ENCODE measurements at regions not wholly inside any gene's neighbourhood (a gene's known extent, or its start where the extent isn't known, plus 50 kb on each side); places are given as distances from the start of the nearest gene placed in this dataset.

DNA sequence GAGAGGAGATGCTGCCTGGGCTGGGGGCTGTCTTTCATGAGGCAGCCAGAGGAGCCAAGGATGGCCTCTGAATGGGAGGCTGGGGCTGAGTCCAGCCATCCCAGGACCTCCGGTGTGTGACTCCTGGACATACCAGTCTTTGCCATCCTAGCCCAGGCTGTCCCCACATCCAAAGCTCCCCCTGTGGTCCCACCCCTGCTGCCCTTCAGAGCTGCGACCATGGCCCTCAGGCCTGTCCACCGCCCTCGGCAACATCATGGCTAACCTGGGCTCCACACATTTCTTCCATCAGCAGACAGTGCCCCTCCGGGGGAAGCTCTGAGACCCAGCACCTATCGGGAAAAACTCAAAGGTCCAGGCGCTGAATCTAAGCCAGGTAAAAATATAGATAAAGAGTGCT is 324.4 kb downstream of the MN1 start:
- no peak for DNase-seq
- in situ Hi-C loops (cut with MboI; ENCODE audit: low pct_unique_long_range_greater_than_20kb, low sequenced_read_pairs), result no loop called here

DNA sequence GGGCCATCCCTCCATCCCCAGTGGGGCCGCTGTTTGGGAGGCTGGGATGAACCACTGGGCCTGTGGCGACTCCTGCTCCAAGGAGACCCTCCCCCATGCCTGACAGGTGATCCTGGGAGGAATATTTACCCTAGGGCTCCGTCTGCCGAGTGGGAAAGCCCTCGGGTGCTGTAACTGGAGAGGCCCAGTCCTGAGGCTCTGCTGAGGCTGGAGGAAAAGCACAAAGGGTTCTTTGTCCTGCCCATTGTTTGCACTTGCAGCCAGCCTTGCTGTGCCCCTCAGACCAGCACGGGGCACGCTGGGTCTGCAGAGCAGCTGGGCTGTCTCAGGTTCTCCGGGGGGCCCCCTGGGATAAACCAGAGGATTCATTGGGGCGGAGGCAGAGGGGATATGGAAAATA is 321.1 kb downstream of the MN1 start:
- in situ Hi-C loops (cut with MboI; ENCODE audit: low pct_unique_long_range_greater_than_20kb, low sequenced_read_pairs), result no loop called here
- no peak for DNase-seq

DNA sequence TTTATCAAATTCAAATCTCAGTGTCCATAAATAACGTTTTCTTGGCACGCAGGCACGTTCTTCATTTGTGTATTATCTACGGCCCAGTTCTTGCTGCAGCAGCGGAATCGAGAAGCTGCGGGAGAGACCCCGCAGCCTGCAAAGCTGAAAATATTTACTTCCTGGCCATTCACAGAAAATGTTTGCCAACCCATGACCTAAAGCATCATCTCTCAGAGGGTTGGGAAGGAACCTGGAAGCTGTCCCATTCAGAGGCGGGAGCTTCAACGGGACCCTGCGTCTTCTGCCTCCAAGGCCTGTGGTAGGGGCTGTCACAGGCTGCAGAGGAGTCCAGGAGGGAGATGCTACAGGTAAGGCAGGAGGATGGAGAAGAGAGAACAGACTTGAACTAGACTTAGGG is 319.2 kb downstream of the MN1 start:
- in situ Hi-C loops (cut with MboI; ENCODE audit: low pct_unique_long_range_greater_than_20kb, low sequenced_read_pairs), result no loop called here
- DNase-seq, result no peak

DNA sequence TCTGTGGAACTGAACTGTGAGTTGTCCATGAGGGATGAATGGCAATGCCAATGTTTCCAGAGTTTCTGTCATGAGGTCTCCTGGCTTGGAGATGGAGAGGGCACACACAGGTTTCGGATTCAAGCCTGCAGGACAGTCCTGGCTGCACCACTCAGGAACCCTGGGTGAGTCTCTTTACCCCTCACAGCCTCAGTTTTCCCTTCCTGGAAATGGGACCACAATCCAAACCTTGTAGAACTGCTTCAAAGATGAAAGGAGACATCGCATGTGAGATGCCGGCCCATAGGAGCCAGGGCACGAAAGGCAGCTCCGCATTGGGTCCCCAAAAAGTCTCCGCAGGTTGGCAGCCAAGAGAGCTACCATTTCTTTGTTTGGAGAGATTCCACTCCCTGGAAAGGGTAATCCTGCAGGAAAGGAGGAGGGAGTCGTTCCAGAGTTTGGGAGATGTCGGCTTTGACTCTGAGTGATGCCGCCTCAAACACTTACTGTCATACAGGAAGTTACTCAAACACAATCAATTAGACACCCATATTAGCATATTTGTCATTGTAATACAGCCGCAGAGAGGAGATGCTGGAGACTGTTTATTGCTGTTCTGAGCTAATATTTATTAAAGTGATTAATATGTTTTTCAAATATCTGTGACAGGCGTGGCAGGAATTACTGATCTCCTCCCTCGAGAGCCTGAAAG is 318.3 kb downstream of the MN1 start:
- in situ Hi-C loops (cut with MboI; ENCODE audit: low pct_unique_long_range_greater_than_20kb, low sequenced_read_pairs), result no loop called here

DNA sequence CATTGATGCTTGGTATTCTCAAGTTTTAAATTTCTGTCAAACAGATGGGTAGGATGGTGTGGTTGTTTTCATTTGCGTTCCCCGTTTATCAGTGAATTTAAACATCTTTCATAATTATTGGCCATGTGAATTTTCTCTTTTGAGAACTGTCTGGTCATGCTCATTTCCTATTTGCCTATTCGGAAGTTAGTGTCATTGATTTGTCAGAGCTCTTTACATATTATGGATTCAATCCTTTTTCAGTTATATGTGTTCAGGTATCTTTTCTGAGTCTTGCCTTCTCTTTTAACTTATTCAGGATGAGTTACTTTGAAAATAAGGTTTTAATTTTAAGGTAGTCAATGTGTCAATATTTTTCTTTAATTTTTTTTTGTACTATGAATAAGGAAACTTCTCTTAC is 315.7 kb downstream of the MN1 start:
- in situ Hi-C loops (cut with MboI; ENCODE audit: low pct_unique_long_range_greater_than_20kb, low sequenced_read_pairs), result no loop called here
- no peak for DNase-seq

More for the DNA sequence above, 318.3 kb downstream of the MN1 start:
- DNase-seq, result no peak

DNA sequence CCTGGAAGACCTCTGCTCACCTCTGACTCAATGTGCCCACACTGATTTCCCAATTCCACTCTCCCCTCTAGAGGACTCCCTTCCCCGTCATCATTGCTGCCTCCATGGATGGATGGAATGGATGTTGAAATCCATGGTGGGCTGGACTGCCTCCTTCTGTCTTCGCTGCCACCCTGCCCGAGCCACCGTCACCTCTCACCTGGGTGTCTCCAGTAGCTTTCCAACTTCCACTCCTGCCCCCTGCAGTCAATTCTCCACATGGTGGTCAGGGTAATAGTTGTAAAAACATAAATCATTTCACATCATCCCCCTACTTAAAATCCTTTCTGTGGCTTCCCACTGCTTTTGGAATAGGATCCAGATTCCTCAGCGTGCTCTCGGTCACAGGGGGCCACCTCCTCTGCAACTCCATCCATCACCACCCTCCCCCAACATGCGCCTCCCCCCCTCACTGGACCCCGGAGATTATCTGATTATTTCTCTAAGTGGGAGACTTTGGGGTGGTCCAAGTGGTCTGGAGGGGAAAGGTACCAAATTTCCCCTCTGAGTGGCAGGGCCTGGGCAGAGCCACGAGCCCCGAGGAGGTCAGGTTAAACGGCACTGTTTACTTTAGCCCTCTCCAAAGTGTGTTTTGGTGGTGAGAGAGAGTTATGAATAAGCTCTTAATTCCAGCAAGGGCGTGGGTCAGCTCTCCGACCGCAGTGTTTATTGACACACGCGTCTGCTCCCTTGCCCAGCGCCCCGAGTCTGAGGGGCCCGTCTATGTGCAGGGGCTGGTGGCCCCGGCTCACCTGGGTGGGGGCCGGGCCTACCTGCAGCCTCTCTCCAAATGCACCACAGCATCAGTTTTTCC is 313.7 kb downstream of the MN1 start:
- DNase-seq, result no peak
- in situ Hi-C loops (cut with MboI; ENCODE audit: low pct_unique_long_range_greater_than_20kb, low sequenced_read_pairs), result no loop called here

DNA sequence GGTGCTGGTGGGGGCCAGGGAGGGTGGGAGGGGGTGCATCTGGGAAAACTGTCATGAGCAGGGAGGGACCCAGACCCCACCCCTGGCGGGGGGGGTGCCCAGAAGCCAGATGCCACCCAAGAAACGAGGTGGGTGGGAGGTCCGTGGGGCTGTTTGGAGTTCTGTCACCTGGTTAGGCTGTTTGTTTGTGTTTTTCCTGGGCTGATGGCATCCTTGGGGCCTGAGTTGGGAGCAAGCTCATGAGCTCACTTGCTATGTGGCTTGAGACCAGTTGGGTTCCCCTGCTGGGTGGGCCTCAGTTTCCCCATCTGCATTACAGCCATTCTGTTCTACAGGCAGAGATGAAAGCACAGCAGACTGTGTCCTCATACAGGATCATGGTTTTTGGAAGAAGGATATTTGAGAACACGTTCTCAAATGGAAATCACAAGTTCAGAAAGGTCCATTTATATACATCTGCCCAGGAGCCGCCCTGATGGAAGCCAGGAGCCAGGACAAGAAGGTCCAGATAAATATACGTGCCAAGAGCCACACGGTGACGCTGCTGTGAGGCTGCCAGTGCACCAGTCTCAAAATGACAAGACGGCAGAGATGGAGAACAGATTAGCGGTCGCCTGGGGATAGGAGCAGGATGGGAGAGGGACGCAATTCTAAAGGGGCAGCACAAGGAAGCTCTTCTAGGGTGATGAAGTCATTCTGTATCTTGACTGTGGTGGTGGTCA is 312.9 kb downstream of the MN1 start:
- in situ Hi-C loops (cut with MboI; ENCODE audit: low pct_unique_long_range_greater_than_20kb, low sequenced_read_pairs), result no loop called here
- DNase-seq, result no peak

DNA sequence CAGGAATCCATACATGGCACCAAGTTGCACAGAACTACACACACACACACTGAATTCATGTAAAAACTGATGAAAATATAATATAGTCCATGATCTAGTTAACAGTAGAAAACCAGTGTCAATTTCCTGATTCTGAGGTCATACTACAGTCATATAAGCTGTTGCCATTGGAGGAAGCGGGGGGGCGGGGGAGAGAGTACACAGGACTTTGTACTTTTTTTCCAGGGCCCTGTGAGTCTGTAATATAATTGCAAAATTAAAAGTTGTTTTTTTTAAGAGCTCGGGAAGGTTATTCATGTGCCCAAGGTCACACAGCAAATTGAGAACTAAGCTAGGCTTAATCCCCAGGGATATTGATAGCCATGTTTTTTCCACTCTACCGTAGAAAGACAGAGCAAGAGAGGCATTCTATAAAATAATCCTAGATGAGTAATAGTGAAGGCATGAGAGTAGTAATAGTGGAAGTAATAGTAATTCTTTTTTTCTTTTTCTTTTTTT is 312.3 kb downstream of the MN1 start:
- in situ Hi-C loops (cut with MboI; ENCODE audit: low pct_unique_long_range_greater_than_20kb, low sequenced_read_pairs), result no loop called here
- DNase-seq, result no peak

DNA sequence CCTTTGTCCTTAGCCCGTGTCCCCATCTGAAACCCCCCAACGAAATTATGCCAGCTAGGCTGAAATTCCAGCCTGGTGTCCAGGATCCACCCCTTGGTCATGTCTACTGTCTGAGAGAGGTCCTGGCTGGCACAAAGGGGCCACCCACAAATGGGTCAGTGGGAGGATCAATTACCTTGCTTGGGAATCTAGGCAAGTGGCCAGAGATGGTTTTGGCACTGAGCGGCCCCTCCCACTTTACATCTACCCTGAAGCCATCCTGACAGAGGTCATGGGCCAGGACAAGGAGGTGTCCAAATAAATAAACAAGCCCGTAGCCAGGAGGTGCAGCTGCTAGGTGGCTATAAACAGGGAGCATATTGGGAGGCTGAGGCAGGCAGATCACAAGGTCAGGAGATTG is 311.5 kb downstream of the MN1 start:
- in situ Hi-C loops (cut with MboI; ENCODE audit: low pct_unique_long_range_greater_than_20kb, low sequenced_read_pairs), result no loop called here
- no peak for DNase-seq

DNA sequence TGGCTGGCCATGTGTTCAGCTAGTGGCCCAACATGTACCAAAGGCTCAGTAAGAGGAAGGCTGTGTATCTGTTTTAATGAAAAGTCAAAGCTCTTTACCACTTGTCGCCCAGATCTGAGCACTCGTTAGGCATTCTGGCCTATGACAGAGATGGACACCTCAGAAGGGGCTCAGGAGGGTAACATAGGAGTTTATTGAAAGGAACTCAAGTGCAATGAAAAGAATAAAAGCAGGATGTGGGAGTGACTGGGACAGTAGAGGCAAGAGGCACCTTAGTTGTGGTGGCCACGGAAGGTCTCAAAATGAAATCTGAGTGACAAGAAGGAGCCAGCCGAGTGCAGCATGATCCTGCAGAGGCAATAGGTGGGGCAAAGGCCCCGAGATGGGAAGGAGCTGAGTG is 309.7 kb downstream of the MN1 start:
- DNase-seq, result no peak
- in situ Hi-C loops (cut with MboI; ENCODE audit: low pct_unique_long_range_greater_than_20kb, low sequenced_read_pairs), result no loop called here

DNA sequence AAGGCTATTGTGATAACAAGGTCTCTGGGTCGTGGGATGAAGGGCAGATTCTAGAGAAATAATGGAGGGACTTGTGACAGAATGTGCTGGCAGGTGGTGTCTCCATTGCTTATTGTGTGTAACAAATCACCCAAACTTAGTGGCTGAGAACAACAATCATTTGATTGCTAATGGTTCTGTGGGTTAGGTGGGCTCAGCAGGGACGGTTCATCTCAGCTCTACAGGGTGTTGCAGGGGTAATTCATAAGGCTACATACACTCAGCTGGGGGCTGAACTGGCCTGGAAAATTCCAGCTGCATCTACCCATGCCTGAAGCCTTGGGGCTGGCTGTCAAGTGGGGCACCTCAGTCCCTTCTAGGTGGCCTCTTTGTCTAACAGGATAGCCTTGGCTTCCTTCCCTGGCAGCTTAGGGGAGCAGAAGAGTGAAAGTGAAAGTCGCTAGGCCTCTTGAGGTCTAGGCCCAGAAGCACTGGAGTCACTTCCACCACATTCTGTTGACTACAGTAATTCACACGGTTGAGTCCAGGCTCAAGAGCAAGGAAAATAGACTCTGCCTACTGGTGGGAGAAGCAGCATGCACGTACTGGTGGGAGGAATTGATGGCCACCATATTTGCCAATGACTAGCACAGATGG is 308.9 kb downstream of the MN1 start:
- DNase-seq, result no peak
- in situ Hi-C loops (cut with MboI; ENCODE audit: low pct_unique_long_range_greater_than_20kb, low sequenced_read_pairs), result no loop called here

DNA sequence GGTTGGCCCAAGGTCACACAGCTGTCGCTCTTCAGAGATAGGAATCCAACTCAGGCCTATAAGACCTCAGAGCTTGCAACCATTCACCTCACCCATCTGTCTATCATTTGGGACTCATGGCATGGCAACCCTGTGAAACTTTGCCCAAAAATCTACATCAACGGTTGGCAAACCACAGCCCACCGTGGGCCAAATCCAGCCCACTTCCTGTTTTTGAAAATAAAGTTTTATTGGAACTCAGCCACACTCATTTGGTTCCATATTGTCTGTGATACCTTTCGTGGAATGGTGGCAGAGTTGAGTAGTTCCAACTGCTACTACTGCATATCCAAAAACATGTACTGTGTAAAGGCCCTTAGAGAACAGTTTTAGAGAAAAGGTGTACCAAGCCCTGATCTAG is 307.8 kb downstream of the MN1 start:
- DNase-seq, result peak; percentile 7
- in situ Hi-C loops (cut with MboI; ENCODE audit: low pct_unique_long_range_greater_than_20kb, low sequenced_read_pairs), result no loop called here

DNA sequence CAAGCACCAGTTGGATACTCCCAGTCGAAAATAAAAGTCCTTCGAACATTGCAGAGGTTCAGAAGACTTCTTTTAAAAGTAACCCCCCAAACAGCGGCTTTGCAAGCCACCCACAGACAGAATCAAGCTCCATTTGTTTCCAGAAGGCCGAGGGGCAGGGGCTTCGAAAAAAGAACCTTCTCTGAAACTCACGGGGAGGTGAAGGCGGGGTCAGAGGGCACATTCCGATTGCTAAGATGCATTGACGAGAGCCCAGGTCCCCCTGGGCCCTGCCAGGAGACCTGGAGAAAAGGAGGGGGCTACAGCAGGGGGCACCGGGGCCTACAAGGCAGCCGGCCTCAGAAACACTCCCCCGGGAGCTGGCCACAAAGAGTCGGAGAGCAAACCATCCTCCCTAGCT is 306.8 kb downstream of the MN1 start:
- in situ Hi-C loops (cut with MboI; ENCODE audit: low pct_unique_long_range_greater_than_20kb, low sequenced_read_pairs), result no loop called here
- DNase-seq, result no peak

DNA sequence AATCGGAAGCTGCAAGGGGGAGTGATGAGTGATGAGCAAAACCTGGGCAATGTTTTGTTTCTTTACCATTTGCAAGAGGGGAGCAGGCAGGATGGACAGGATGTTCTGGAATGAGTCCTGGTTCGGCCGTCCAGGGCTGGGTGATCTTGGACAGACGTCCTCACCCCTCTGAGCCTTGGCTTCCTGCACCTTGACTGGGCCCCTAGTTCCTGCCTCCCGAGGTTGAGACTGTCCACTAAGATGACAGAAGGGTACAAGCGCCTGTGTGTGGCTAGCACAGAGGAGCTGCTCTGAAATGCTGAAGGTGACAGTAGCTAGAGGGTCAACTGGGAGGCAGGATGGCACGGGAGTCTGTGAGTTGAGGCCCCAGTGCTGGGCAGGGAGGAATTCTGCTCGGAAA is 306.2 kb downstream of the MN1 start:
- no peak for DNase-seq
- in situ Hi-C loops (cut with MboI; ENCODE audit: low pct_unique_long_range_greater_than_20kb, low sequenced_read_pairs), result no loop called here

DNA sequence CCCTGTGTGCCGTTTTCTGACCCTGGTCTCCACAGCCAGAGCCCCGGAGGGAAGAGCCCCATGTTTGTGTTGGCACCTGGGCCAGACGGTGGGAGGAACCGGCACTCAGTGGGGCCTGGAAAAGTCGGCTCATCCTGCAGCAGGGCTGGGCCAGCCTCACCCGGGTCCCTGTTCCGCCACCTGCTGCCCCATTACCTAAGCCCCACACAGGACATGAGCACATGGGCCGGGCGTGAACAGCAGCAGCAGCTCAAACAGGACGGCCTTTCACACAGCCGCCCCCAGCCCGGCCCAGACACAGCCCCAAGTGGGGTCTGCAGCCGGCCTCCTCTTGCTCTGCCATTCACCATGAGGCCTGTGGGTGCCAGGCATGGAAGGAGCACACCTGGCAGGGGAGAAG is 302.4 kb downstream of the MN1 start:
- in situ Hi-C loops (cut with MboI; ENCODE audit: low pct_unique_long_range_greater_than_20kb, low sequenced_read_pairs), result no loop called here
- DNase-seq, result no peak

DNA sequence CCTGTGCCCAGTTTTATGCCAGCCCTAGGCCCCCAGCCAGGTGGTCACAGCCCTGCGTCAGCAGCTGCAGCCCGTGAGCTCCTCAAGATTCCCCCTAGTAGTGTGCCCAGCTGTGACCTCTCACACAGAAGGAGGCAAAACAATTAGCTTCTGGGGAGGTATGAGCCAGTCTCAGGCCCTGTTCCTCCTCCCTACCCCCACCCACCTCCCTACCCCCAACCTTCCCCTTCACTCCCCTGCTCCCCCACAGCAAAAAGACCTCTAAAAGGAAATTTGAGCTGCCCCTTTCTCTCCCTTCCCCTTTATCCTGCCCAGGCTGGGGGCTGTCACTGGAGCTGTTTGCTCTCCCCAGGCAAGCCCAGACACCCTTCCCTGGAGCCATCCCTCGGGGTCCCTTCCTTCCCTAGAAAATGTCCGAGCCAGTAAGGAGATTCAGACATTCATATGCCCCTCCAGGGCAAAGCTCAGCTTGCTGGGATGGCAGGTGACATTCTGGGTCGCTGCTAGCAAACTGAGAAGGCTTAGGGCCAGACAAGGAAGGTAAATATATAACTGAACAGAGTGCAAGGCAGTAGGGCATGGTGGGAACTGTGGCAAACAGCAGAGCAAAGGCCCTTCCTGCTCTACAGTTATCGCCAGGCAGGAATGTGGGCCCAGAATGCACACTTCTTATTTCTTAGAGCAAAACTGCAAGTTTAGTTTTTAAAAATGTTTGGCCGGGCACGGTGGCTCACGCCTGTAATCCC is 300.2 kb downstream of the MN1 start:
- DNase-seq, result no peak
- in situ Hi-C loops (cut with MboI; ENCODE audit: low pct_unique_long_range_greater_than_20kb, low sequenced_read_pairs), result no loop called here

DNA sequence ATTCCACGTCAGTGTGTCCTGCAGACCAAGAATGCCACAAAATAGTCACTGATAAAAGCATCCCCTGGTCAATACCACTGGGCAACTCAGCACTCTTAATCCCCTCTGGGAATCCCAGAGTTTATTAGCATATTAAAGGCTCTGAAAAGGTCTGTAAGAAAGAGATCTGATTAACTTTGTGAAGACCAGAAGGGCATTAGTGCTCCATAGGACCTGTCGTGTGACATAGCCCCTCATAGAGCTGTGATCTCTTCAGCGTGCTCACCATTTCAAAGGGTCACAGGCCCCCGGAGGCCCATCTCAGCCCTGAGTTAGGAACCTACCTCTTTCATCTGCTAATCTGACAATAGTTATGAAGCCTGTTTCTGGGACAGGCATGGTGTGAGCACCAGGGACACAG is 299.2 kb downstream of the MN1 start:
- no peak for DNase-seq
- in situ Hi-C loops (cut with MboI; ENCODE audit: low pct_unique_long_range_greater_than_20kb, low sequenced_read_pairs), result no loop called here

DNA sequence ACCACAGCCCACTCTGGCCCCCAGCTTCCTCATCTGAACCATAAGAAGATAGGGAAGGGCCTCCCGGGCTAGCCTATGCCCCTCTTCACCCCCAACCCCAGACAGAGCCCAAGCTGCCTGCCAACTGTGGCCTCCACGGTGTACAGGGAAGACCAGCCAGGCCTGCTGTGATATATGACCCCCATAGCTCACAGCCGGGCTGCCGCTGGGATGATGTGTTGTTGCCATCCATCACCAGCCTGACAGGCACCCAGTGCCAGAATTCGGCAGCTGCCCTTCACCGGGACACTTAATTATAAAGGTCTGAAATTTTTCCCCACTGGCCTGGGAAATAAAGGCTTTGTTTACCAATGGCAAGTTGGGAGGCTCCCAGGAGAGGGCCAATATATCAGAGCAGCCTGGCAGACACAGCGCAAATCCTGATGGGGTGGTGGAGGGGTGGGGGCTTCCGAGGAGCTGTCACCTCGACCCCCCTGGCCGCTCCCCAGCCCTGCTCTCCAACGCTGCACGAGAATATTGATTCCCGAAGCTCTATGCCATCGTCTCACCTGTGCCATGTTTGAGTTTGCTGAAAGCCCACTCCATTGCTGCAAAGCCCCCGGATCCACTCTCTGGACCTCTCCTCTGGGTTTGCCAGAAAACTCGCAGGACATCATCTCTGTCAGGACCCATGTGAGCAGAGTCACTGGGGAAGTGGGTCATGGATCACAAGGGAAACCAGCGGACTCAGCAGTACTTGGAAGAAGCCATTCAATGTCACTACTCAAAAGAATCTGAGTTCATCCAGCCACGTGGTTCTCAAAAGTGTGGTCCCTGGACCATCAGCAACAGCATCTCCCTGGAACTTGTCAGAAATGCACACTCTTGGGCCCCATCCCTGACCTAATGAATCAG is 296.9 kb downstream of the MN1 start:
- in situ Hi-C loops (cut with MboI; ENCODE audit: low pct_unique_long_range_greater_than_20kb, low sequenced_read_pairs), result no loop called here
- no peak for DNase-seq
